ENCODE measurements at regions not wholly inside any gene's neighbourhood (a gene's known extent, or its start where the extent isn't known, plus 50 kb on each side); places are given as distances from the start of the nearest gene placed in this dataset.
"Not testable (repeated sequence)": the region's sequence is repeated elsewhere in the genome, so short reads cannot be mapped to it uniquely, and the experiment has no call there.

DNA sequence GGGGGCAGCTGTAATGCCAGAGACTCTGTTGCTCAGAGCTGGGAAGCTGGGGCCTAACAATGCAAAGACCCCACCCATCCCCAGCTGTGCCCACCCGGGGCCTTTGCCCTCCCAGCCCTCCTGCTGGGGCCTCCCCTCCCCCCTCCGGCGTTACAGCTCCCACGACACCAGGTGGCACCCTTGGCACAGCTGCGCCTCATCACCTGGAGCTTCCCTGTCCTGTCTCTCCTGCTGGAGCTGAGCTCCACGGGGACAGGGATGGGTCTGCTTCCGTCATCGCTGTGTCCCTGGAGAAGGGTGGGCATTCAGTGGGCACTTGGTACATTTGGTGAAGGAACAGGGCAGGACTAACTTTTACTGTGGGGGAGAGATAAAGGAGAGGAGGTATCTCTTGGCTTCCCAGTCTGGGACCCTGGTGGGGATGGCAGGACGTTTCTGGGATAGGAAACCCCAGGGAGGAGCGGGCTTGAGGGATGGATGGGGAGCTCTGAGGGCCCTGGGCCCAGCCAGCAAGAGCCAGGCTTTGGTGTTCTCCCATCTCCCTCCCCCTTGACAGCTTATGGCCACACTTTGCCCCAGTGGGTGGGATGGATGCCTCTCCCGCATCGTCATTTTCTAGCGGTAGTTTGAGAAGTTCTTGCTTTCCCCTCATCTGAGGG is 453.2 kb downstream of the PTPRU start:
- H3K9me3 Mint-ChIP-seq: no peaks in the 10 kb centered on the region
- H3K4me1 Mint-ChIP-seq: peaks cover 29% of the 10 kb centered on the region
- H3K36me3 Mint-ChIP-seq (ENCODE audit: low read depth): no peaks in the 10 kb centered on the region
- no peak for DNase-seq
- no peak overlapping the region for H3K4me3 Mint-ChIP-seq
- intact Hi-C loops (cut with micrococcal nuclease): loop anchor here (5.0 kb wide), 1 partner anchor 158 kb away; no protein-coding TSS in a partner anchor
- peaks cover 8% of the 10 kb centered on the region for H3K27me3 Mint-ChIP-seq
- H3K27ac Mint-ChIP-seq: no peak overlapping the region

DNA sequence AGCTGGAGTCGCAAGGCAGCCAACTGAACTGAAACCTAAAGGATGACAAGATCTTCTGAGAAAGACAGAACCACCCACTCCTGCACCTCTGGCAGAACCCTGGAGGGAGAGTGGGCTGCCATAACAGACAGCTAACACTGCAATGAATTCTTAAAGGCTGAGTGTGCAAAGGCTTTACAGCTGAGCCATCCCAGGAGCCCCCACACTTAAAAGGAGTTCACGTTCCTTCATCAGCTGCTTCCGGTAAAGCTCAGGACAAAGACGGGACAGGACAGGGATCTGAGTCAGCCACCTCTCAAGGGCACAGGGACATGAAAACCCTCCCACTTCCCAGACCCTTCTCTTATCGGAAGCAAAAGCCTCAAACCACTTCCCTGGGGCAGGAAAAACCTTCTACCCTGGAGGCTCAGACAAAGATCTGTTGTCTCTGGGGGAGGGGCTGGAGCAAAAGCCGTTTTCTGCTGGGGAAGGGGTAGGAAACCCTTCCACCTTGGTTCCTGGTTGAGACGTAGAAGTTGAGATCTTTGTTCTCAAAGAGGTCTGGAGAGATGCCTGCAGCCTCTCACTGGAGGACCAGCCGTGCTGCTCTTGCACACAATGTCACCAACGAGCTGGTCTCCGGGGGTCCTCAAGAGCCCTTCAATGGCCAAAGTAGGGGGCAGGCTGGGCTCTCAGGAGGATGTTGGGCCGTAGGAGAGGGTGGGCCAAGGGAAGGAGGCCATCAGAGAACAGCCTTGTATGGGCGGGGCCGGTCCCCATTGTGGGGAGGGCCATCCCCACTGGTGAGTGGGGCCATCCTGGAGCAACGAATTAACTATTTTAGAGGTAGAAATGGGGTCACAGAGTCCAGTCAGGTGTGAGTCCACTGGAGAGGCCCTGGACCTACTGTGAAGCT is 452.4 kb downstream of the PTPRU start:
- no peaks in the 10 kb centered on the region for H3K9me3 Mint-ChIP-seq
- peak overlapping the region; percentile 80 for H3K27ac Mint-ChIP-seq
- H3K36me3 Mint-ChIP-seq (ENCODE audit: low read depth): no peaks in the 10 kb centered on the region
- H3K4me1 Mint-ChIP-seq: peaks cover 29% of the 10 kb centered on the region
- peak; percentile 74 for DNase-seq
- intact Hi-C loops (cut with micrococcal nuclease): loop anchor here (1.0 to 5.0 kb wide), 3 partner anchors 19 to 159 kb away; no protein-coding TSS in a partner anchor
- H3K4me3 Mint-ChIP-seq: peak overlapping the region; percentile 38
- H3K27me3 Mint-ChIP-seq: peaks cover 8% of the 10 kb centered on the region

DNA sequence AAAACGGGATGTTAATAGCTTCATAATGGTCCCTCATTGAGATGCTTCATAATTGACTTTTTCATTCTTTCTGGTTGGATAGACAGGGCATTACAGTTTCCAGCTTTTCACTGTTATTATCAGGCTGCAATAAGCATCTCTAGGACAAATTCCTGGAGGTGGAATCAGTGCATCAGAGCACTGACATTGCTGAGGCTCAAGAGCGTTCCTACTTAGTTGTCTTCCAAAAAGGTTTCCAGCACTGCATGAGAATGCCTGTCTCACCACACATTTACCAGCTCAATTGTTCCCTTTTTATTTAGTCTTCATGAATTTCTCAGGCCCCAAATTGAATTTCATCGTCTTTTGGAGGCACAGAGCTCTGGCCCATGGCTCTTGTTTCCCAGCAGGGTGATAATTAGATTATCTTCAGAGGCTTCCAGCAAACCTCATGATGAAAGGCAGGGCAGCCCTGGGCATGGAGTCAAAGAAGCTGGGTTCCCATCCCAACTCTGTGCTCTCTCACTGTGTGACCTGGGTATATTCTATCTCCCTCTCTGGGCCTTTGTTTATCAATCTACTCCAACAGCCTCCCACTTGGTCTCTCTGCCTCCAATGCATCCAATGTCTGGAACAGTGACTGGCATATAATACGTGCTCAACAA is 451.4 kb downstream of the PTPRU start:
- H3K36me3 Mint-ChIP-seq (ENCODE audit: low read depth): no peaks in the 10 kb centered on the region
- peaks cover 33% of the 10 kb centered on the region for H3K4me1 Mint-ChIP-seq
- intact Hi-C loops (cut with micrococcal nuclease): loop anchor here (1.0 to 5.0 kb wide), 3 partner anchors 20 to 160 kb away; no protein-coding TSS in a partner anchor
- no peak for DNase-seq
- no peaks in the 10 kb centered on the region for H3K9me3 Mint-ChIP-seq
- H3K27me3 Mint-ChIP-seq: peaks cover 6% of the 10 kb centered on the region
- peak overlapping the region; percentile 38 for H3K4me3 Mint-ChIP-seq
- H3K27ac Mint-ChIP-seq: peak overlapping the region; percentile 80

DNA sequence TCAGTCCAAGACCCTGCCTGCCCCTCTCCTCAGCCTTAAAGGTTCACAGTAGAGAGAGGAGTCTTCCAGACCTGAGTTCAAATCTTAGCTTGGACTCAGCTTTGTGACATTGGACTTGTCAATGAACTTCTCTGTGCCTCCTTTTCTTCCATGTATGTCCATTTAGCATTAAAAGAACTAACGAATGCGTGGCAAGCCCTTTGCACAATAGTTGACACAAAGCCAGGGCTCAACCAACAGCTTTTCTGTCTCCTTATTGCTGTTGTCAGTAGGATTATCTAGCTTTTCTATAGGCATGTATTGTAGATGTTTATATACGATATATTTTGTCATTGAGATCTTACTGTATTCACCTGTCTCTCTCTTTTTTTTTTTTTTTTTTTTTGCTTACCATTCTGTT is 450.8 kb downstream of the PTPRU start:
- no peaks in the 10 kb centered on the region for H3K36me3 Mint-ChIP-seq (ENCODE audit: low read depth)
- peaks cover 34% of the 10 kb centered on the region for H3K4me1 Mint-ChIP-seq
- H3K27me3 Mint-ChIP-seq: peaks cover 6% of the 10 kb centered on the region
- no peak for DNase-seq
- H3K9me3 Mint-ChIP-seq: no peaks in the 10 kb centered on the region
- intact Hi-C loops (cut with micrococcal nuclease): loop anchor here (5.0 kb wide), 1 partner anchor 160 kb away; no protein-coding TSS in a partner anchor
- H3K4me3 Mint-ChIP-seq: no peak overlapping the region
- H3K27ac Mint-ChIP-seq: no peak overlapping the region

DNA sequence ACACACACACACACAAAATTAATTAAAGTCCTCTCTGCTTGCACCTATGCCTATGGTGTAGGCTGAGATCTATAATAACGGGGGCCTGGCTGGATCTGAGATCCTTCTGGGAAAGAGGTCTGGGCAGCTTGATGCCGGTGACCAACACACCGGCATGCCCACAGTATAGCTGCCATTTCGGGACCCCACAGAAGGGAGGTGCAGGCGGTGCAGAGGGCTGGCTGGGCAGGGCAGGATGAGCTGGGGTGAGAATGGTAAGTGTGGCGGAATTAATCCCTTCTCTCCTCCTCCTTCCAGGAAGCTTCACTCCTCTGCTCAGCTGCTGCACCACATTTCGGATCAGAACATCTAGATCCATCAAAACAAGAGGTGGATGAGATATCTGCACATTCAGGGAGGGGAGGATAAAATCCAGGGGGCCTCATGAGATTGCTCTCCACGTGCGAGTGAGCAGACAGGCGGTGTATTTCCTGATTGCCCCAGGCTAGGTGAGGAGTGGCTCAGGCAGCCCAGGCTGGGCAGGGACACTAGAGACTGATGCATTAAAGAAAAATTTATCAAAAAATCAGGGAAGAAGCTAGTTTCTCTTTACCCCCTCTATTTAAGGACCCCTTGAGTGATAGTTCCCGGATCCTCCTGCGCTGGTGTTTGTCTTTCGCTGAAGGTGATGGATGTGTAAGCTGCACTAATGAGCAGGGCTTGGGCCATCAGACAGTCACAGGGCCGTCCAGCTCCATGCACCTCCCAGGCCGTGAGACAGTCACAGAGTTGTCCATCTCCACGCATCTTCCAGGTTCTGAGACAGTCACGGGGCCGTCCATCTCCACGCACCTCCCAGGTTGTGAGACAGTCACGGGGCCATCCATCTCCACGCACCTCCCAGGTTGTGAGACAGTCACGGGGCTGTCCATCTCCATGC is 449.9 kb downstream of the PTPRU start:
- H3K27ac Mint-ChIP-seq: no peak overlapping the region
- H3K9me3 Mint-ChIP-seq: no peaks in the 10 kb centered on the region
- no peak overlapping the region for H3K4me3 Mint-ChIP-seq
- intact Hi-C loops (cut with micrococcal nuclease): loop anchor here (5.0 kb wide), 1 partner anchor 161 kb away; no protein-coding TSS in a partner anchor
- peaks cover 4% of the 10 kb centered on the region for H3K27me3 Mint-ChIP-seq
- H3K4me1 Mint-ChIP-seq: peaks cover 34% of the 10 kb centered on the region
- no peak for DNase-seq
- no peaks in the 10 kb centered on the region for H3K36me3 Mint-ChIP-seq (ENCODE audit: low read depth)

DNA sequence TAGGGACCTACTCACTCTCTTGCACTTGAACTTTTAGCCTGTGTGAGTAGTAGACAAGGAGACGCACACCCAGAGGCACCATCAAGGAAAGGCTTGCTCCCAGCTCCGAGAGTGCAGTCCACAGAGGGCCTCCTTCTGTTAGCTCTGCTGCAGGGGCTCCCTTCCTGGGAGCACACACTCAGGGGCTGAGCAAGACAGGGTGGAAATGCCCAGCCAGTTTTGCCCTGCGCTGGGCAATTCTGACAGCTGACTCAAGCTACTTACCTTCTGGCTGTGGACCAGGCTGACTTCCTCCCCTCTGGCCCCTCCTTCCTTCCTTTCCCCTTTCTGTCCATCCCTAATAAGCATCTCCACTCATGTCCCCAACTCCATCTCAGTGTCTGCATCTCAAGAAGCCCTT is 449.1 kb downstream of the PTPRU start:
- Mint-ChIP-seq H3K27ac (no peak overlapping the region), H3K9me3 (no peaks in the 10 kb centered on the region), H3K4me3 (no peak overlapping the region)

DNA sequence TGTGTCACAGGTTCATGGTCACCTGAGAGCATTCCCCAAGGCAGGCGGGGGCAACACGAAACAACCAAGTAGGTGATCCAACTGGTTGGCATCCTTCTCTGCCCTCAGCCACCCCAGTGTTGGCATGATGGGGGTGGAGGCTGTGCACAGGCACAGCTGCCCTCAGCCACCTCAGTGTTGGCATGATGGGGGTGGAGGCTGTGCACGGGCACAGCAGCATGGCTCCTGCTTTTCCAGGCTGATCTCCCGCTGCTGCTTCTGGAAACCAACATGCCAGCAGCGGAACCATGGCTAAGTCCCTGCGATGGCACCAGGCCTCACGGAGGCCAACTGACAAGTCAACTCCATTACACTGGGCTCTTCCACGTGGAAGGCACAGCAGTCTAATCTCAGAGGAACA is 447.8 kb downstream of the PTPRU start:
- Mint-ChIP-seq H3K4me3 (no peak overlapping the region), H3K27ac (no peak overlapping the region), H3K9me3 (no peaks in the 10 kb centered on the region), H3K4me1 (peaks cover 29% of the 10 kb centered on the region), H3K36me3 (ENCODE audit: low read depth) (no peaks in the 10 kb centered on the region), H3K27me3 (no peaks in the 10 kb centered on the region)
- intact Hi-C loops (cut with micrococcal nuclease): no loop called here
- no peak for DNase-seq

More for the DNA sequence above, 449.1 kb downstream of the PTPRU start:
- H3K36me3 Mint-ChIP-seq (ENCODE audit: low read depth): no peaks in the 10 kb centered on the region
- DNase-seq: no peak
- intact Hi-C loops (cut with micrococcal nuclease): loop anchor here (5.0 kb wide), 1 partner anchor 162 kb away; no protein-coding TSS in a partner anchor
- H3K27me3 Mint-ChIP-seq: no peaks in the 10 kb centered on the region
- H3K4me1 Mint-ChIP-seq: peaks cover 34% of the 10 kb centered on the region

DNA sequence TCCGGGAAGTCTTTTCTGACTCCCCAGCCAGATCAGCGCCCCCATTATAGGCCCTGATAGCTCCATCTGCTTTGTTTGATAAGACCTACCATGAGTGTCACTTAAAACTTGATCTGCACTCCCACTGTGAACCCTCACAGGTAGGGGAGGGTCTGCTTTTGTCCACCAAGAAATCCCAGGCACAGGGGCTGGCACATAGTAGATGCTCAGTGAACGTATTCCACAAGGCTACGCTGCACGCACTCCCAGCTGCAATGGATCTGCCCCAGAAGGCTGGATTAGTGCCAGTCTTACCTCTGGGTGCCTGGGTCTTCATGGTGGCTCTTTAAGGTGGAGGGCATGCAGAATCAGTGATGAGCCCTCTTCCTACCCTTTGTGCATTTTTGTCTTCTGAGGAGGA is 447.1 kb downstream of the PTPRU start:
- no peaks in the 10 kb centered on the region for H3K9me3 Mint-ChIP-seq
- H3K27ac Mint-ChIP-seq: no peak overlapping the region
- no peaks in the 10 kb centered on the region for H3K27me3 Mint-ChIP-seq
- peaks cover 23% of the 10 kb centered on the region for H3K4me1 Mint-ChIP-seq
- intact Hi-C loops (cut with micrococcal nuclease): no loop called here
- no peaks in the 10 kb centered on the region for H3K36me3 Mint-ChIP-seq (ENCODE audit: low read depth)
- H3K4me3 Mint-ChIP-seq: no peak overlapping the region
- no peak for DNase-seq

DNA sequence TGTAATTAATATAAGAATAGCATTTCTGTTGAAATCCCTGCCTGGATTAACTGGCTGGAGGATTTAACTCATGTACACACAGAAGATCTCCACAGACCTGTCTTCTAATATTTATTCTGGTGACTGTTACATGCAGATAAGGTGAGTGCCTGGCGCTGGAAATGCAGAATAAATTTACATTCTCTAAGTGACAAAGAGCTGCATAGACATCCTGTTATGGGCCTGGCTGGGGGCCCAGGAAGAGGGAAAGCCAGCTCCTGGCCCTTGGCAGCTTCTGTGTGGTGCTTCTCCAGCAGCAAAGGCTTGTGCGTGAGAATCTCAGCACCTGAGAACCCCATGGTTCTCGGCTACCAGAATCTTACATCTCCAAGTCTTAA is 446.6 kb downstream of the PTPRU start:
- H3K27ac Mint-ChIP-seq: peak overlapping the region; percentile 6
- peaks cover 17% of the 10 kb centered on the region for H3K4me1 Mint-ChIP-seq
- peaks cover under 1% of the 10 kb centered on the region for H3K27me3 Mint-ChIP-seq
- intact Hi-C loops (cut with micrococcal nuclease): no loop called here
- no peaks in the 10 kb centered on the region for H3K9me3 Mint-ChIP-seq
- H3K4me3 Mint-ChIP-seq: no peak overlapping the region
- no peaks in the 10 kb centered on the region for H3K36me3 Mint-ChIP-seq (ENCODE audit: low read depth)
- no peak for DNase-seq

DNA sequence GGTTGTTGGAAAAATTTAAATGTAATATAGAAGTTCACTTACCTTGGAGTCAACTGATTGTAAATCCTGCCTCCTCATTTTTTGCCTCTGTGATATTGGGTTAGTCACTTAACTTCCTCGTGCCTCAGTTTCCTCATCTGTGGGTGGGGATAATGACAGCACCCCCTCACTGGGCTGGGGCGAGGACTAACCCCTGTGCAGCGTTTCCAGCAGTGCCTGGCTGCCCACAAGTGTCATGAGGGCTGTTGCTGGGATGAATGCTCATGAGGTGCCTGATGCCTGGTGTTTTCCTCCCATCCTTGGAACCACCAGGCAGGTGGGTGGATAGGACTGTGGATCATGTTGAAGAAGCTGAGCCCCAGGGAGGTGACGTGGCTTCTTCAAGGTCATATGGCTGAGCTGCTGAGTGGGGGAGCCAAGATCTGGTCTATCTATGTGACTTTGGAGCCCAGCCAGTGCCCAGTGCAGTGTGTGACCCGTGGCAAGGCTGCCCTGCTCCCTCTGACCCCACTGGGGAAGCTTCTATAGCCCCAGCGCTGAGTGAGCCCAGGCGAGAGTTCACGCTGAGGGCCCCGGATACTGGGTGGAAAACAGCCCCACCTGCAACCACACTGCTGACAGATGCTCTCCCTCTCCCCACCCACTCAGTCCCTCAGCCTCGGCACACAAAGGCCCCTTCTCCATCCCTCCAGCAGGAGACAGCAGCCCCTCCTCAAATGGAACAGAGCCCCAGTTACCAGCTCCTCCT is 446.0 kb downstream of the PTPRU start:
- Mint-ChIP-seq H3K4me3 (no peak overlapping the region), H3K27me3 (peaks cover 2% of the 10 kb centered on the region), H3K36me3 (ENCODE audit: low read depth) (no peaks in the 10 kb centered on the region), H3K9me3 (no peaks in the 10 kb centered on the region), H3K27ac (no peak overlapping the region), H3K4me1 (peaks cover 12% of the 10 kb centered on the region)
- intact Hi-C loops (cut with micrococcal nuclease): no loop called here
- no peak for DNase-seq

DNA sequence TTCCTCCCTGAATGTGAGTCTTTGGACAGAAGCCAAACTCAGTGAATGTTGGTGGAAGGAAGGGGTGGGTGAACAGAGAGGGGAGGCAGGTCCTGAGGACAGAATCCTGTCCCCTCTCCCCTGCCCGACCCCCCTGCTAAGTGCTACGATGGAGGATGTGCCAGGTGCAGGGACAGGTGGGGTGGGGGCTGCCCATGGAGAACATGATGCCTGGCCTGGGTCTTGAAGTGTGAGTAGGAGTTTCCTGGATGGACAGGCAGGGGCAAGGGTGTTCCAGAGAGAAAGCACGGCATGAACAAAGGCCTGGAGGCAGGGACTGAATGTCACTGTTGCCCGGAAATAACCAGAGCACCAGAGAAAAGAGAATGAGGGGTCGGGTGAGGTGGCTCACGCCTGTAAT is 445.1 kb downstream of the PTPRU start:
- DNase-seq: peak; percentile 22
- H3K4me3 Mint-ChIP-seq; H3K9me3 Mint-ChIP-seq; H3K4me1 Mint-ChIP-seq; intact Hi-C loops (cut with micrococcal nuclease); H3K36me3 Mint-ChIP-seq (ENCODE audit: low read depth); H3K27me3 Mint-ChIP-seq; H3K27ac Mint-ChIP-seq: not testable (repeated sequence)

DNA sequence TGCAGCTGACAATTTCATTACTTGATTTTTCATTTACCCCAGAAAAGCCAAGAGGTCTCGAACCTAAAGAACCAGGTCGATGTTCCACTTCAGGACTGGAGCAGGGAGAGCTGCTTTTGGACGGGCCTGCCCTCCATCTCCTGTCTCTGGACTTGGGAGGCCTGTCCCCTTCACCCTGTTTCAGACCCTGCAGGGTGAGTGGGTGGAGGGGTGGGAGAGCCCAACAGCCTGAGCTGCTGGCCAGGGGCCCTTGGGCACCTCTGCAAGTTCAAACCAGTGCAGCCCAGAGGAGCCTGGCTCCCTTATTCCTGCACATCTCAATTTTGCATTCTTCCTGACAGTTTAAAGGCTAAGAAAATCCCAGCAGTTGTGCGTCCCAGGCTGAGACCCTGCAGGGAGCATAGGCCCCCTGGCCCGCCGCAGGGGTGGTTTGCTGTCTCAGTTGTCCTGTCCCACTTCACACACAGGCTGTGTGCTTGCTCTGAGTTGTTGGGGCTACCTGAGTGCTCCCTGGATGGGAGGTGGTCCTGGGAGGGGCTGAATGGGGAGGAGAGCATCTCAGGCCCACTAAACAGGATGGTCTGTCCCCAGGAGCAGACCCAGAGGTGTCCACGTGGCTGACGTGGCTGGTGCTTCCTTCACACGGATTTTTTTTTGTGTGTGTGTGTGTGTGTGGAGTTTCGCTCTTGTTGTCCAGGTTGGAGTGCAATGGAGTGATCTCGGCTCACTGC is 443.7 kb downstream of the PTPRU start:
- Mint-ChIP-seq H3K27ac (peak overlapping the region; percentile 19), H3K4me3 (no peak overlapping the region), H3K36me3 (ENCODE audit: low read depth) (no peaks in the 10 kb centered on the region), H3K27me3 (peaks cover 4% of the 10 kb centered on the region), H3K4me1 (peaks cover 6% of the 10 kb centered on the region), H3K9me3 (no peaks in the 10 kb centered on the region)
- peak; percentile 34 for DNase-seq
- intact Hi-C loops (cut with micrococcal nuclease): no loop called here

Data from activated CD4-positive, alpha-beta T cell treated with anti-CD3 and anti-CD28 coated beads, Interleukin-2, amount 10 ng/mL, durations not matched to agents 24 days and 14 days (primary cell).